Omental fat pad (tissue), 3 donors: ENCODE measurements at regions not wholly inside any gene's neighbourhood (a gene's known extent, or its start where the extent isn't known, plus 50 kb on each side); places are given as distances from the start of the nearest gene placed in this dataset.

ENCODE experiments used
- ATAC-seq: fragments of 150-250 bp; one replicate; pipeline ENCODE4 v1.9.1; 2016; ENCODE audit warnings: mild to moderate bottlenecking, moderate library complexity; ENCODE audit not compliant: low FRiP score
- DNase-seq: peaks from one replicate; pipeline ENCODE4 v3.0.0-alpha.2; 2019; ENCODE audit warnings: low spot score
- TF ChIP-seq, protein P1 (sequence below), 3 donors: fragments of 450-650 bp; IDR thresholded peaks; one replicate each; pipeline ENCODE4 v1.5.1; 2016 to 2017; ENCODE audit warnings: antibody characterized with exemption in 3 of 3, mild to moderate bottlenecking in 3 of 3, moderate library complexity in 2 of 3

DNA sequence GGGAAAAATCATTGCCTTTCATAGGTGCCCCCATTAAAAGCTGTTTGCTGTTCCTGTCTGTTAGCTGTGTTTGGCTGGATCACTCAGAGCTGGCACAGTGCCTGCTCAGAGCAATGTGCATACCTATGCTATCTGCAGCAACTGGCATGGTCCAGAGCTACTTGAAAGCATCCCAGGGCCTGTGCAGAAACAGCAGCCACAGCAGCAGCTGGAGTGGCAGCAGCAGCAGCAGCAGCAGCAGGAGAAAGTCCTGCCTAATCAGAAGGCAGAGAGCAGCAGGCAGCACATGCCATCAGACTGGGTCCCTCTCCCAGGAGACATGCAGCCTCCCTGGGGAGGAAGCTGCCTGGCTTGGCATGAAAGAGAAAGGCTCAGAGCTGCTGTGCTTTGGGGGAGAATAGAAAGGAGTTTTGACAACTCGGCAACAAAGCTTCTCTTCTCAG lies 243.8 kb upstream of the WWC1 start:
- TF ChIP-seq, protein P1, sequence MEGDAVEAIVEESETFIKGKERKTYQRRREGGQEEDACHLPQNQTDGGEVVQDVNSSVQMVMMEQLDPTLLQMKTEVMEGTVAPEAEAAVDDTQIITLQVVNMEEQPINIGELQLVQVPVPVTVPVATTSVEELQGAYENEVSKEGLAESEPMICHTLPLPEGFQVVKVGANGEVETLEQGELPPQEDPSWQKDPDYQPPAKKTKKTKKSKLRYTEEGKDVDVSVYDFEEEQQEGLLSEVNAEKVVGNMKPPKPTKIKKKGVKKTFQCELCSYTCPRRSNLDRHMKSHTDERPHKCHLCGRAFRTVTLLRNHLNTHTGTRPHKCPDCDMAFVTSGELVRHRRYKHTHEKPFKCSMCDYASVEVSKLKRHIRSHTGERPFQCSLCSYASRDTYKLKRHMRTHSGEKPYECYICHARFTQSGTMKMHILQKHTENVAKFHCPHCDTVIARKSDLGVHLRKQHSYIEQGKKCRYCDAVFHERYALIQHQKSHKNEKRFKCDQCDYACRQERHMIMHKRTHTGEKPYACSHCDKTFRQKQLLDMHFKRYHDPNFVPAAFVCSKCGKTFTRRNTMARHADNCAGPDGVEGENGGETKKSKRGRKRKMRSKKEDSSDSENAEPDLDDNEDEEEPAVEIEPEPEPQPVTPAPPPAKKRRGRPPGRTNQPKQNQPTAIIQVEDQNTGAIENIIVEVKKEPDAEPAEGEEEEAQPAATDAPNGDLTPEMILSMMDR (IDR thresholded peaks at IDR 0.05): no peak

DNA sequence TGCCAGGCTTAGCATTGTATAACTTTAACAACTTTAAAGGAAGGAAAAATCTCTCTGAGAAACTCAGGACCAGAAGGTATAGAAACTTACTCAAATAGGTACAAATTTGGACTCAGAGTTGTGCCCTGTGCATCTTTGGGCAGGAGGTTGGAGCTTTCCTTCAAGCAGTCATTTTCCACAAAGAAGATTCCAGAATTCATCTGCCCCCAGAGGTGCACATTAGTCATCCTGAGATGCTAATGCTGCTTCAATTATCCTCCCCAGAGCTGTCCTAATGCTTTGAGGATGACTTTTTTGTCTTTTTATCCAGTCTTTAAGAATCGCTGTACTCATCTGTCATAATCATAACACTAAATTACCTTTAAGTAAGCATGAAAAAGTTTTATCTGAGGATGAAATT lies 243.0 kb upstream of the WWC1 start:
- DNase-seq (no peak), ATAC-seq (no peak)
- TF ChIP-seq, protein P1 (IDR thresholded peaks at IDR 0.05): no peak

More for the DNA sequence above, 243.8 kb upstream of the WWC1 start:
- no peak for ATAC-seq
- no peak for DNase-seq

DNA sequence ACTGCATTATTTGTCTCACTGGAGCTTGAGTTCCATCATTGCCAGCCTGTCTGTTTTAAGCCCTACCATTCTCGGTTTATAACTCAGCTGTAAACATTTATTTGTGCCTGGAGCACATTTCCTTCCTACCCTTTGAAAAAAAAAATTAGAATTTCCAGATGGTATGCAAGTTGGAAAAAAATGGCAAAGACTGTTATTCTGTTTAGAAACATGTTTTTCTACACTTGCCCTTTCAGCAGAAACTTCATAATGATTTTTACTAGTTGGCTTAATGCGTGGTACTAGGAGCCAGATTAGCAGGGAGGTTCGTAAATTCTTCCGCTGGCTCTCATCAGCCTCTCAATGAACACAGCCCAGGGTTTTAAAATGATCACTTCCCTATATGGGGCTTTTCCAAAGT lies 238.8 kb upstream of the WWC1 start:
- TF ChIP-seq, protein P1 (IDR thresholded peaks at IDR 0.05): no peak
- ATAC-seq: no peak
- no peak for DNase-seq

DNA sequence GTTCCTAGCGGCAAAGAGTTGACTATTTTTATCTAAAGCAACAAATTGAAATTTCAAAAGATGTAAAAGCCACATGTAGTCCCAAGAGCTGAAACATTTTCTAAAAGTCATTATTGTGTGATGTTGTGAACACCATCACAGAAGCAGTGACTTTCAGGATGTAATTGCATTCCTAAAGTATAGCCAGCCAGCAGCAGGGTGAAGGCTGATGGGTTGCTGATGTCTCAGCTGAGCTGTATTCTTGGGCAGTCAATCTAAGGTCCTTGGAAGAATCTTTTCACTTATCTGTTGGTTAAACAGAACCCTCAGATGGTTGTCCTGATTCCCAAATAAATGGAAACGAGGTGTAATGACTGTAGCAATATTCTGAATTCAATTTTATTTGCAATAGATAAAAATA lies 237.4 kb upstream of the WWC1 start:
- ATAC-seq: no peak
- DNase-seq: no peak
- TF ChIP-seq, protein P1 (IDR thresholded peaks at IDR 0.05): no peak

DNA sequence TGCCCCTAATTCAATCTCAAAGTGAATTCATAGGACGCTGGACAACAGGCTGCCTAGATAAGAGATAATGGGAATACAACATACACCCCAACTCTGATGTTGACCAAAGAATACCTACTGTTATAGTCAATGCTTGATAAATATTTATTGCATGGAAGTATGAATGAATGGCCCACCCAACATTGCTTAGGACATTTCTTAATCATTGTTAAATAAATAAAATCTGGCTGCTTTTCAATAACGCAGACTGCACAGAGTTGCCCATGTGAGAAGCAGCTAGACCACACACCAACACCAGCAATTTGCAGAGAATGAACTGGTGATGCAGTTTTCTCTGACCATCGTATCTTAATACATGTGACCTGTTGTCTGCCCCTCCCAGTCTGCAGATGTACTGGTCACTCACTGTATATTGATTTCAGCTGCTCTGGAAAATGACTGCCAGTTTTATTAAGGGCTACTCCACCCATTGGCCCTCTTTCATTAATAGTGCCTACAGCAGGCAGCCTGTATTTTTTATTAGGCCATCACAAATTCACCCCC lies 236.2 kb upstream of the WWC1 start:
- TF ChIP-seq, protein P1 (IDR thresholded peaks at IDR 0.05): no peak
- no peak for ATAC-seq
- no peak for DNase-seq

DNA sequence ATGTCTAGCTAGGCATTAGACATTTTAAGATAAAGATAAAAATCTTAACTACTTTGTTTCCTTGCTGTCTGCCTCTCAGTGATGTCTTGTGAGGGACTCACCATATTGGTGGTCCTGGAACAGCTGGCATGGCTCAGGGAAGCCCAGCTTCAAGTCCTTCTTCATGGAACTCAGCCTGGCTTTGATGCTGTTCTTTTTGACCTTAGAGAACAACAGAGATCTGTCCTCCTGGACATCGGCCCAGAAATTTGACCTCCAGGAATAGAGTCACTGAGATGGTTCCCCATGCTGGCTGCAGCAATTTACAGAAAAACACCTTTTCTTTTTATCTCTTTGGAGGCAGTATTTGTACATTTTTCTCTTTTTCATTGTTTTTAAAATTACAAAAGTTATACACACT lies 235.5 kb upstream of the WWC1 start:
- no peak for DNase-seq
- ATAC-seq: no peak
- TF ChIP-seq, protein P1 (IDR thresholded peaks at IDR 0.05): no peak

DNA sequence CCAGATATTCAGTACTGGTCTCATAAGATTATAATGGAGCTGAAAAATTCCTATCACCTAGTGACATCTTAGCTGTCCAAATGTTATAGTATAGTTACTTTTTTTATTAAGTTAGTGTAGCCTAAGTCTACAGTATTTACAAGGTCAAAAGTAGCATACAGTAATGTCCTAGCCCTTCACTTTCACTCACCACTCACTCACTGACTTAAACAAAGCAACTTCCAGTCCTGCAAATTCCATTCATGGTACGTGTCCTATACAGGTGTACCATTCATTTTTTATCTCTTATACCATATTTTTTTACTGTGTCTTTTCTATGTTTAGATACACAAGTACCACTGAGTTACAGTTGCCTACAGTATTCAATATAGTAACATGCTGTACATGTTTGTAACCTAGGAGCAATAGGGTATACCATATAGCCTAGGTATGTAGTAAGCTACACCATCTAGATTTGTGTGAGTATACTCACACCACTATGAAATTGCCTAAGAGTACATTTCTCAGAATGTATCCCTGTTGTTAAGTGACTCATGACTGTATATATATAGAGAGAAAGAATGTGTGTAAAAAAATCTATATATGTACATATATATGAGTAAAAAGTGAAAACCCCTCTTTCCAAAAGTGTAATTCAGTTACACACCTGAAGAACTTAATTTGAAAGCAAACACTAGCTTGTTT lies 234.8 kb upstream of the WWC1 start:
- ATAC-seq (no peak), DNase-seq (no peak)
- TF ChIP-seq, protein P1 (IDR thresholded peaks at IDR 0.05): no peak
